ENCODE measurements at regions not wholly inside any gene's neighbourhood (a gene's known extent, or its start where the extent isn't known, plus 50 kb on each side); places are given as distances from the start of the nearest gene placed in this dataset.
A peak's percentile ranks its signal among the peaks of the same experiment; 100 is the strongest.

GRCh38 chr10:3689871-3690510, 95.0 kb downstream of the KLF6 start:
- no peak for DNase-seq

GRCh38 chr10:3687510-3688081, 97.4 kb downstream of the KLF6 start:
- DNase-seq, result no peak

- no peak for DNase-seq
These were observed 99.6 kb downstream of the KLF6 start for GRCh38 chr10:3685384-3685783.

- no peak for DNase-seq
These were observed 100.1 kb downstream of the KLF6 start for GRCh38 chr10:3684891-3685290.

GRCh38 chr10:3683560-3683959, 101.4 kb downstream of the KLF6 start:
- DNase-seq, result no peak

GRCh38 chr10:3682745-3683144, 102.3 kb downstream of the KLF6 start:
- DNase-seq, result no peak

- no peak for DNase-seq
These were observed 103.1 kb downstream of the KLF6 start for GRCh38 chr10:3681642-3682554.

GRCh38 chr10:3679950-3680629, 104.9 kb downstream of the KLF6 start:
- peak; percentile 18 for DNase-seq

- no peak for DNase-seq
These were observed 106.3 kb downstream of the KLF6 start for GRCh38 chr10:3678629-3679227.

- DNase-seq, result no peak
These were observed 108.4 kb downstream of the KLF6 start for GRCh38 chr10:3676564-3676963.

GRCh38 chr10:3672220-3672619, 112.8 kb downstream of the KLF6 start:
- DNase-seq, result no peak

GRCh38 chr10:3671386-3671955, 113.5 kb downstream of the KLF6 start:
- DNase-seq, result no peak

- no peak for DNase-seq
These were observed 116.1 kb downstream of the KLF6 start for GRCh38 chr10:3668966-3669330.

GRCh38 chr10:3668276-3668965, 116.6 kb downstream of the KLF6 start:
- no peak for DNase-seq

GRCh38 chr10:3666525-3667302, 118.3 kb downstream of the KLF6 start:
- no peak for DNase-seq

- no peak for DNase-seq
These were observed 119.6 kb downstream of the KLF6 start for GRCh38 chr10:3665316-3665908.

GRCh38 chr10:3662775-3663174, 122.2 kb downstream of the KLF6 start:
- no peak for DNase-seq

- no peak for DNase-seq
These were observed 123.7 kb downstream of the KLF6 start for GRCh38 chr10:3661271-3661670.

GRCh38 chr10:3660753-3661152, 124.3 kb downstream of the KLF6 start:
- DNase-seq, result no peak

- DNase-seq, result no peak
These were observed 125.6 kb downstream of the KLF6 start for GRCh38 chr10:3659203-3659917.
